ENCODE measurements at regions not wholly inside any gene's neighbourhood (a gene's known extent, or its start where the extent isn't known, plus 50 kb on each side); places are given as distances from the start of the nearest gene placed in this dataset.

DNA sequence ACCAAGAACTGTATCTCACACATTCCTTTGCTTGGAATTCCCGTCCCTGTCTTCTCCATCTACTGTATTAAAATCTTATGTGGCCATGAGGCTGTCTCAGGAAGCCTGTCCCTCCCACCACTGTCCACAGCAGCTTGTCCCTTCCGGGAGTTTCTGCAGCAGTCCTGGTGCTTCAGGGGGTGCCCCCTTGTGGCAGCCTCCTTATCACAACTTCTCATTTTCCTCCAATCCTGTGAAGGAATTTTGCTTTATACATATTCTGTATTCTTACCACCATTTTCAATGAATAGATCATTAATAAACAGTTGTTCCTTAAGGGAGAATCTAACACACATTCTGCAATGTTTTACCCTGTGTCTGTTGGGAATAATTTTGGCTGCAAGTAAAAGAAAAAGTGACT is 220.4 kb upstream of the RAG2 start:
- Histone ChIP-seq H2AFZ (ENCODE audit: low read depth, low read length) (no peak overlapping the region), H3K27me3 (ENCODE audit: insufficient read depth, low read length) (no peaks in the 10 kb centered on the region), H3K4me2 (ENCODE audit: low read length) (no peak overlapping the region), H3K27ac (ENCODE audit: low read depth, low read length) (no peak overlapping the region), H4K20me1 (ENCODE audit: insufficient read depth, low read length) (no peaks in the 10 kb centered on the region), H3K79me2 (ENCODE audit: insufficient read depth, low read length) (no peaks in the 10 kb centered on the region), H3K9ac (ENCODE audit: low read length) (no peak overlapping the region), H3K4me1 (ENCODE audit: insufficient read depth, low read length) (no peaks in the 10 kb centered on the region), H3K4me3 (ENCODE audit: insufficient read depth, low read depth, low read length) (no peak overlapping the region), H3K9me3 (ENCODE audit: insufficient read depth, low read depth, low read length) (no peaks in the 10 kb centered on the region), H3K36me3 (ENCODE audit: insufficient read depth, low read length) (no peaks in the 10 kb centered on the region)
- H3K4me3 Mint-ChIP-seq (ENCODE audit: unreplicated experiment) = no peak overlapping the region
- H3K9me3 Mint-ChIP-seq (ENCODE audit: unreplicated experiment) = peaks cover 3% of the 10 kb centered on the region
- H3K27ac Mint-ChIP-seq (ENCODE audit: unreplicated experiment) = no peak overlapping the region
- peaks cover 3% of the 10 kb centered on the region for H3K27me3 Mint-ChIP-seq (ENCODE audit: low read depth, unreplicated experiment)
- no peaks in the 10 kb centered on the region for H3K36me3 Mint-ChIP-seq (ENCODE audit: low read depth, unreplicated experiment)
- H3K4me1 Mint-ChIP-seq (ENCODE audit: low read depth, unreplicated experiment) = peaks cover 8% of the 10 kb centered on the region
- no peak for TF ChIP-seq EZH2 (IDR thresholded peaks at IDR 0.05; ENCODE audit: insufficient read depth, low read length)
- TF ChIP-seq, protein P1, sequence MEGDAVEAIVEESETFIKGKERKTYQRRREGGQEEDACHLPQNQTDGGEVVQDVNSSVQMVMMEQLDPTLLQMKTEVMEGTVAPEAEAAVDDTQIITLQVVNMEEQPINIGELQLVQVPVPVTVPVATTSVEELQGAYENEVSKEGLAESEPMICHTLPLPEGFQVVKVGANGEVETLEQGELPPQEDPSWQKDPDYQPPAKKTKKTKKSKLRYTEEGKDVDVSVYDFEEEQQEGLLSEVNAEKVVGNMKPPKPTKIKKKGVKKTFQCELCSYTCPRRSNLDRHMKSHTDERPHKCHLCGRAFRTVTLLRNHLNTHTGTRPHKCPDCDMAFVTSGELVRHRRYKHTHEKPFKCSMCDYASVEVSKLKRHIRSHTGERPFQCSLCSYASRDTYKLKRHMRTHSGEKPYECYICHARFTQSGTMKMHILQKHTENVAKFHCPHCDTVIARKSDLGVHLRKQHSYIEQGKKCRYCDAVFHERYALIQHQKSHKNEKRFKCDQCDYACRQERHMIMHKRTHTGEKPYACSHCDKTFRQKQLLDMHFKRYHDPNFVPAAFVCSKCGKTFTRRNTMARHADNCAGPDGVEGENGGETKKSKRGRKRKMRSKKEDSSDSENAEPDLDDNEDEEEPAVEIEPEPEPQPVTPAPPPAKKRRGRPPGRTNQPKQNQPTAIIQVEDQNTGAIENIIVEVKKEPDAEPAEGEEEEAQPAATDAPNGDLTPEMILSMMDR (IDR thresholded peaks at IDR 0.05; ENCODE audit: insufficient read depth, low read depth, low read length) = no peak
- FAIRE-seq = no peak
- DNase-seq (ENCODE audit: low read depth) = no peak

DNA sequence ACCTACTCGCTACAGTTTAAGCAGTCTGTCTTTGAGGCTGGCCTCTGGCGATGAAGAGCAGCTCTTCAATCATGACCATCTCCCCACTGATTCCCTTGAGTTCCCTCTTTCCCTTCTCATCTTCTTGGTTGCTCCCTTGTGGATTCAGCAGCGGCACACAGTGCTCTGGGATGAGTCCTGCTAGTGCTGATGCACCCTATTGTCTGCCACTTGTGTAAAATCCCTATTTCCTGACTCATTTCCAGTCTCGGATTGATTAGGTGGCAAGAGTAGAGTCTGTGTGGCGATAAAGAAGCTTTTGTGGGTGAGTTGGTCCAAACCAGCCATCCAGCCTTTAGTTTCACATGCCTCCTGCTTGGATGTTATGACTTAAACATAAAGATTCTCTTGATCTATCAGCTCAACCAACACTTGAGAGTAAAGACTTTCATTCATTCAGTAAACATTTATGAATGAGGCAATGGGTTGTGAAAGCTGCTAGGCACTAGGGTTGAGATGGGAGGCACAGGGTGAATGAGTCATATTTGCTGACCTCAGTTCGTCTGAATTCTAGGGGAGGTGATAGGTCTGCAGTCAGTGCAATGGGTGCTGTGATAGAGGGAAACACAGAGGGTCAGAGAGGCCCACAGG is 219.4 kb upstream of the RAG2 start:
- H2AFZ ChIP-seq (ENCODE audit: low read depth, low read length) = no peak overlapping the region
- TF ChIP-seq, protein P1 (IDR thresholded peaks at IDR 0.05; ENCODE audit: insufficient read depth, low read depth, low read length) = no peak
- TF ChIP-seq EZH2 (IDR thresholded peaks at IDR 0.05; ENCODE audit: insufficient read depth, low read length) = no peak
- no peak overlapping the region for H3K4me3 Mint-ChIP-seq (ENCODE audit: unreplicated experiment)
- FAIRE-seq (no peak), DNase-seq (ENCODE audit: low read depth) (no peak)
- peaks cover 3% of the 10 kb centered on the region for H3K27me3 Mint-ChIP-seq (ENCODE audit: low read depth, unreplicated experiment)
- H3K4me1 Mint-ChIP-seq (ENCODE audit: low read depth, unreplicated experiment) = peaks cover 8% of the 10 kb centered on the region
- H3K9ac ChIP-seq (ENCODE audit: low read length) = no peak overlapping the region
- no peaks in the 10 kb centered on the region for H3K27me3 ChIP-seq (ENCODE audit: insufficient read depth, low read length)
- no peak overlapping the region for H3K27ac Mint-ChIP-seq (ENCODE audit: unreplicated experiment)
- H3K9me3 Mint-ChIP-seq (ENCODE audit: unreplicated experiment) = peaks cover 3% of the 10 kb centered on the region
- no peaks in the 10 kb centered on the region for H3K79me2 ChIP-seq (ENCODE audit: insufficient read depth, low read length)
- no peak overlapping the region for H3K4me3 ChIP-seq (ENCODE audit: insufficient read depth, low read depth, low read length)
- H3K36me3 Mint-ChIP-seq (ENCODE audit: low read depth, unreplicated experiment) = no peaks in the 10 kb centered on the region
- no peaks in the 10 kb centered on the region for H4K20me1 ChIP-seq (ENCODE audit: insufficient read depth, low read length)
- H3K9me3 ChIP-seq (ENCODE audit: insufficient read depth, low read depth, low read length) = no peaks in the 10 kb centered on the region
- H3K36me3 ChIP-seq (ENCODE audit: insufficient read depth, low read length) = no peaks in the 10 kb centered on the region
- no peaks in the 10 kb centered on the region for H3K4me1 ChIP-seq (ENCODE audit: insufficient read depth, low read length)
- H3K4me2 ChIP-seq (ENCODE audit: low read length) = no peak overlapping the region
- no peak overlapping the region for H3K27ac ChIP-seq (ENCODE audit: low read depth, low read length)

DNA sequence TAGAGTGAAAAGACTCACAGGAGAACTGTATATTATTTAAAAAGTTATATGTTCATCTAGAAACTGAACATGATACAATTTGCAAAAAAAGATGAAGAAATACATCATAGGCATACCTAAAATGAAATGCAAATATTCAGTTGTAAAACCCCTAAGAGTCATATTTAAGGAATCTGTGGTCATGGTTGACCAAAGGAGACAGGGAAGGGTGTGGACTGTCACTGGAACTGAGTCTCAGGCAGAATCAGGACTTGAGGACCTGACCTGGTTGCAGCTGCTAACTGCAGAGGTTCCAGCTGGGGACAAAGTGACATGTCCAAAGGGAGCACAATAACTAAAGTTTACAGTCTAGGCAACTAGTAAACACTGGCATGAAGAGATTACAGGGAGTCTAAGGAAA is 211.3 kb upstream of the RAG2 start:
- H3K4me3 ChIP-seq (ENCODE audit: insufficient read depth, low read depth, low read length) = no peak overlapping the region
- Mint-ChIP-seq H3K9me3 (ENCODE audit: unreplicated experiment) (no peaks in the 10 kb centered on the region), H3K4me1 (ENCODE audit: low read depth, unreplicated experiment) (no peaks in the 10 kb centered on the region), H3K27me3 (ENCODE audit: low read depth, unreplicated experiment) (peaks cover 16% of the 10 kb centered on the region), H3K36me3 (ENCODE audit: low read depth, unreplicated experiment) (no peaks in the 10 kb centered on the region), H3K27ac (ENCODE audit: unreplicated experiment) (no peak overlapping the region), H3K4me3 (ENCODE audit: unreplicated experiment) (no peak overlapping the region)
- no peak overlapping the region for H3K4me2 ChIP-seq (ENCODE audit: low read length)
- H3K36me3 ChIP-seq (ENCODE audit: insufficient read depth, low read length) = no peaks in the 10 kb centered on the region
- H2AFZ ChIP-seq (ENCODE audit: low read depth, low read length) = no peak overlapping the region
- no peaks in the 10 kb centered on the region for H4K20me1 ChIP-seq (ENCODE audit: insufficient read depth, low read length)
- H3K4me1 ChIP-seq (ENCODE audit: insufficient read depth, low read length) = no peaks in the 10 kb centered on the region
- H3K9me3 ChIP-seq (ENCODE audit: insufficient read depth, low read depth, low read length) = no peaks in the 10 kb centered on the region
- DNase-seq (ENCODE audit: low read depth) (no peak), FAIRE-seq (no peak)
- H3K27me3 ChIP-seq (ENCODE audit: insufficient read depth, low read length) = no peaks in the 10 kb centered on the region
- no peak overlapping the region for H3K9ac ChIP-seq (ENCODE audit: low read length)
- TF ChIP-seq, protein P1 (IDR thresholded peaks at IDR 0.05; ENCODE audit: insufficient read depth, low read depth, low read length) = no peak
- TF ChIP-seq EZH2 (IDR thresholded peaks at IDR 0.05; ENCODE audit: insufficient read depth, low read length) = no peak
- H3K27ac ChIP-seq (ENCODE audit: low read depth, low read length) = no peak overlapping the region
- H3K79me2 ChIP-seq (ENCODE audit: insufficient read depth, low read length) = no peaks in the 10 kb centered on the region
